K562 (cell line): ENCODE measurements at regions not wholly inside any gene's neighbourhood (a gene's known extent, or its start where the extent isn't known, plus 50 kb on each side); places are given as distances from the start of the nearest gene placed in this dataset.

Experiments used
- ATAC-seq: fragments of 200-7000 bp; cut with Tn5 transposase; 3 replicates; pipeline ENCODE4 v1.9.1; 2020; ENCODE audit warnings: moderate library complexity
- BruUV-seq: library from RNA; stranded (reverse); fragments of 400-500 nt; replicated peaks from 2 replicates; lab custom pipeline; 2021; lab: Mats Ljungman, UMichigan
- CTCF ChIA-PET: fragments of 300-600 bp; formaldehyde crosslinking; extraction: SDS; loops from one replicate; lab custom pipeline; 2021; ENCODE audit warnings: low intra/inter-chr PET ratio; lab: Yijun Ruan, JAX
- POLR2A ChIA-PET: fragments of 300-600, 350-650 bp; sonication (Branson Sonifier 250); formaldehyde crosslinking; extraction: SDS; loops from one replicate; lab custom pipeline; 2021; ENCODE audit warnings: antibody characterized with exemption, inconsistent platforms; lab: Yijun Ruan, JAX
- DNase-seq, 4 experiments: peaks; one replicate each; pipeline versions ENCODE4 v3.0.0 to v3.0.0-alpha.2; 2011 to 2018; ENCODE audit warnings: low spot score in 3 of 4, mixed read lengths in 3 of 4; ENCODE audit errors: extremely low read depth in 1 of 4
- FAIRE-seq: peaks from 2 replicates; lab custom pipeline; 2011; peaks lifted over from hg19 to GRCh38; lab: Jason Lieb, UNC
- H2AFZ ChIP-seq: 2 replicates; pipeline ENCODE4 v1.6.0; 2011; ENCODE audit warnings: low read depth, low read length, control low read depth, inconsistent platforms
- H3K27ac ChIP-seq: fragments of 200-600 bp; 3 replicates; pipeline ENCODE4 v1.8.0; 2011; ENCODE audit warnings: low read depth, mild to moderate bottlenecking, control low read depth, inconsistent platforms, low read length, moderate library complexity, mixed read lengths; ENCODE audit errors: extremely low read depth
- H3K27me3 ChIP-seq, 2 experiments: fragments of 300-600 bp in 1 of 2; 2 replicates in 1 of 2; 3 replicates in 1 of 2; pipeline versions ENCODE4 v1.6.0 to v1.8.0; 2011; ENCODE audit warnings: inconsistent platforms in 2 of 2, low read length in 2 of 2, mild to moderate bottlenecking in 1 of 2, mixed read lengths in 1 of 2, moderate library complexity in 1 of 2; ENCODE audit not compliant: control insufficient read depth in 2 of 2, insufficient read depth in 2 of 2
- H3K36me3 ChIP-seq: fragments of 300-600 bp; 3 replicates; pipeline ENCODE4 v1.8.0; 2011; ENCODE audit warnings: mild to moderate bottlenecking, low read length, inconsistent platforms; ENCODE audit not compliant: control insufficient read depth, insufficient read depth
- H3K4me1 ChIP-seq, 2 experiments: fragments of 200-600 bp in 1 of 2; replicated peaks in 1 of 2; 2 replicates in 1 of 2; 3 replicates in 1 of 2; pipeline versions ENCODE4 v1.5.1 to v1.8.0; 2011; ENCODE audit warnings: inconsistent platforms in 2 of 2, low read length in 2 of 2, mild to moderate bottlenecking in 1 of 2, mixed read lengths in 1 of 2, moderate library complexity in 1 of 2; ENCODE audit not compliant: control insufficient read depth in 2 of 2, insufficient read depth in 2 of 2
- H3K4me2 ChIP-seq: 2 replicates; pipeline ENCODE4 v1.6.1; 2011; ENCODE audit warnings: low read length, control low read depth, inconsistent platforms, mixed read lengths; ENCODE audit not compliant: insufficient read depth
- H3K4me3 ChIP-seq: fragments of 200-600 bp; sonication (generic), shearing (Covaris generic); 2 replicates; pipeline ENCODE4 v1.5.1; 2016; ENCODE audit warnings: control low read depth, inconsistent platforms
- H3K79me2 ChIP-seq: fragments of 200-600 bp; 3 replicates; pipeline ENCODE4 v1.8.0; 2011; ENCODE audit warnings: low read length, inconsistent platforms; ENCODE audit not compliant: control insufficient read depth, insufficient read depth
- H3K9ac ChIP-seq, 2 experiments: 2 replicates each; pipeline versions ENCODE4 v1.6.0 to v1.6.1; 2011; ENCODE audit warnings: low read depth in 2 of 2, low read length in 2 of 2, control low read depth in 1 of 2, inconsistent platforms in 1 of 2, mild to moderate bottlenecking in 1 of 2, mixed read lengths in 1 of 2; ENCODE audit not compliant: insufficient read depth in 1 of 2
- H3K9me1 ChIP-seq: one replicate; pipeline ENCODE4 v1.6.0; 2011; ENCODE audit warnings: inconsistent platforms, mild to moderate bottlenecking, low read length, moderate library complexity; ENCODE audit not compliant: control insufficient read depth, insufficient read depth
- H3K9me3 ChIP-seq: replicated peaks from 2 replicates; pipeline ENCODE4 v1.5.1; 2011; ENCODE audit warnings: low read depth, low read length, inconsistent platforms; ENCODE audit not compliant: control insufficient read depth, insufficient read depth
- H4K20me1 ChIP-seq: replicated peaks from 2 replicates; pipeline ENCODE4 v1.6.1; 2011; ENCODE audit warnings: low read length, inconsistent platforms, mixed read lengths; ENCODE audit not compliant: control insufficient read depth, insufficient read depth
- ATF2 ChIP-seq: sonication (generic); formaldehyde crosslinking; IDR thresholded peaks from 2 replicates; pipeline ENCODE4 v1.8.1; 2022; ENCODE audit warnings: missing genetic modification reagents
- BCOR ChIP-seq: fragments of 450-650 bp; IDR thresholded peaks from 2 replicates; pipeline ENCODE4 v1.6.1; 2016
- CBFB ChIP-seq: sonication (generic); formaldehyde crosslinking; IDR thresholded peaks from 2 replicates; pipeline ENCODE4 v1.4.0; 2020; ENCODE audit warnings: mild to moderate bottlenecking, missing genetic modification reagents
- CXXC5 ChIP-seq: fragments of 250-450 bp; sonication (Bioruptor Pico); IDR thresholded peaks from 2 replicates; pipeline ENCODE4 v1.8.0; 2022; ENCODE audit warnings: inconsistent platforms, mild to moderate bottlenecking, moderate library complexity
- MAZ ChIP-seq, 2 experiments: fragments of 450-650 bp in 1 of 2; sonication (generic) in 1 of 2; formaldehyde crosslinking; IDR thresholded peaks in 1 of 2; conservative IDR thresholded peaks in 1 of 2; 2 replicates each; pipeline versions ENCODE4 v1.4.0 to v1.5.0; 2020; ENCODE audit warnings: mild to moderate bottlenecking in 1 of 2, missing genetic modification reagents in 1 of 2
- NFIC ChIP-seq: fragments of 450-650 bp; IDR thresholded peaks from 2 replicates; pipeline ENCODE4 v1.6.1; 2017; ENCODE audit warnings: mild to moderate bottlenecking, inconsistent platforms
- PTTG1 ChIP-seq: fragments of 450-650 bp; IDR thresholded peaks from 2 replicates; pipeline ENCODE4 v1.6.1; 2016; ENCODE audit warnings: low read depth, mild to moderate bottlenecking, missing genetic modification characterization, missing compliant biosample characterization
- SIRT6 ChIP-seq: IDR thresholded peaks from one replicate; pipeline ENCODE4 v1.6.1; 2012; ENCODE audit warnings: low read depth, mild to moderate bottlenecking, control low read depth, inconsistent platforms, low read length, moderate library complexity
- ZBTB9 ChIP-seq: fragments of 450-650 bp; formaldehyde crosslinking; IDR thresholded peaks from 2 replicates; pipeline ENCODE4 v1.4.0; 2020; ENCODE audit warnings: mild to moderate bottlenecking, moderate library complexity
- ZNF764 ChIP-seq: fragments of 250-450 bp; sonication (Bioruptor Pico); IDR thresholded peaks from 2 replicates; pipeline ENCODE4 v1.4.0; 2020; ENCODE audit warnings: low read depth, mild to moderate bottlenecking, moderate library complexity
- WGBS: fragments of 100-300 bp; shearing (Covaris generic); methylation state at CpG from one replicate; pipeline ENCODE4 v1.1.6; 2016; ENCODE audit warnings: low coverage, mixed read lengths; ENCODE audit not compliant: insufficient coverage; ENCODE audit errors: missing lambda C conversion rate; 5-methylcytosine and 5-hydroxymethylcytosine counted together
- in situ Hi-C: fragments of 300-500 bp; cut with MboI; formaldehyde crosslinking; loops from 4 replicates; pipeline ENCODE4 v1.15.0; 2018; ENCODE audit warnings: inconsistent platforms, mixed read lengths
- intact Hi-C: fragments of 100-400 bp; cut with micrococcal nuclease; formaldehyde crosslinking; loops from 2 replicates; pipeline ENCODE4 v1.14.2; 2022

DNA sequence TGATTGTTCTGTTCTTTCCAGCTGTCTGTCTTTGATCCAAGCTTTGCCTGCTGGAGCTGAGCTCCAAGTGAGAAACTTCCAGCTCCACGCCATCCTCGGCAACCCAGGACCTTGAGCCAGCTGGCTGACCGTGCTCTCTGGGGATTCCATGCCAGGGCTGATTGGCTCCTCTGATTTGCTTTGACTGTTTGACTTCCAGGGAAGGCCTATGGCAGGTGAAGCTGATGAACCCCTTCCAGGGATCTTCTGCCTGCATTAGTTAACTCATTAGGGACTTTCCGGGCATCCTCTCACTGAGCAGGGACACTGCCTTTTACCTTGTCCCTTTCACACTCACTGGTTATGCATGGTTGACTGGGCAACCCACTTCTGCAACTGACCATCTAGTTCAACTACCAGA is 406.1 kb downstream of the RPS6KC1 start:
- FAIRE-seq (no peak), ATAC-seq (no peak), DNase-seq (no peak)
- Histone ChIP-seq H3K4me2 (no peak overlapping the region), H3K4me3 (no peak overlapping the region), H3K9ac (no peak overlapping the region), H3K79me2 (no peaks in the 10 kb centered on the region), H3K9me3 (no peaks in the 10 kb centered on the region), H3K4me1 (no peaks in the 10 kb centered on the region), H4K20me1 (0 out of 2 replicates have a peak, but pooled peaks cover 3% of the 10 kb centered on the region), H3K27ac (no peak overlapping the region), H2AFZ (no peak overlapping the region), H3K27me3 (peaks cover 4 to 8% of the 10 kb centered on the region in 2 experiments; a peak in 2 of 5 replicates), H3K36me3 (no peaks in the 10 kb centered on the region), H3K9me1 (no peaks in the 10 kb centered on the region)
- POLR2A ChIA-PET, result interaction anchor here (0.6 to 0.7 kb wide), 2 partner anchors 51 to 622 kb away, joined by 3 read pairs; no protein-coding TSS in a partner anchor
- WGBS, result 0% methylated on average over 4 of the region's 4 CpGs
- TF ChIP-seq MAZ (CRISPR knock-in tag; conservative IDR thresholded peaks at IDR 0.05 in 1 of 2, IDR thresholded peaks at IDR 0.05 in 1 of 2) (no peak), NFIC (no peak), ZNF764 (CRISPR knock-in tag) (no peak), SIRT6 (no peak), ATF2 (CRISPR knock-in tag) (no peak), PTTG1 (no peak), BCOR (no peak), CBFB (CRISPR knock-in tag) (no peak), CXXC5 (CRISPR knock-in tag) (no peak), ZBTB9 (CRISPR knock-in tag) (no peak)
- CTCF ChIA-PET, result no interaction called here
- in situ Hi-C loops (no loop called here), intact Hi-C loops (no loop called here)
- BruUV-seq, result no TSS peak
